ENCODE measurements at regions not wholly inside any gene's neighbourhood (a gene's known extent, or its start where the extent isn't known, plus 50 kb on each side); places are given as distances from the start of the nearest gene placed in this dataset.

DNA sequence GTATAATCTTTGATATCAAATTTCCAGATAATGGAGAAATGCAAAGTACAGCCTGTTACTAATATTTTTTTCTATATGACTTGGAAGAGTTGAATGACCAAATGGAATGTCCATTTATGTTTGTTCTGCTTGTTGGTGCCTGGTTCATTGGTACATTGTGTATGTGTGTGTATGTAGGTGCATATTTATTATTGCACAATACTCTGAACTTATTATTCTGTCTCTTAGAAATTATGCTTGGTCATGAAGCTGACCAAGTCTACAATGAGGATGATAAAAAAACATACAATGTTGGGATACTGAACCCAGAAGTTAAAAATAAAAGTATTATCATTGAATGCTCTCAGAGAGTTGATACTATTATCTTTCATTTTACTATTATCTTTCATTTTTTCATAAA lies 706.3 kb downstream of the KCTD16 start:
- no peaks in the 10 kb centered on the region for H3K36me3 ChIP-seq
- no peaks in the 10 kb centered on the region for H3K9me3 ChIP-seq (ENCODE audit: low read depth)
- H3K27me3 ChIP-seq: no peaks in the 10 kb centered on the region
- TF ChIP-seq, protein P1, sequence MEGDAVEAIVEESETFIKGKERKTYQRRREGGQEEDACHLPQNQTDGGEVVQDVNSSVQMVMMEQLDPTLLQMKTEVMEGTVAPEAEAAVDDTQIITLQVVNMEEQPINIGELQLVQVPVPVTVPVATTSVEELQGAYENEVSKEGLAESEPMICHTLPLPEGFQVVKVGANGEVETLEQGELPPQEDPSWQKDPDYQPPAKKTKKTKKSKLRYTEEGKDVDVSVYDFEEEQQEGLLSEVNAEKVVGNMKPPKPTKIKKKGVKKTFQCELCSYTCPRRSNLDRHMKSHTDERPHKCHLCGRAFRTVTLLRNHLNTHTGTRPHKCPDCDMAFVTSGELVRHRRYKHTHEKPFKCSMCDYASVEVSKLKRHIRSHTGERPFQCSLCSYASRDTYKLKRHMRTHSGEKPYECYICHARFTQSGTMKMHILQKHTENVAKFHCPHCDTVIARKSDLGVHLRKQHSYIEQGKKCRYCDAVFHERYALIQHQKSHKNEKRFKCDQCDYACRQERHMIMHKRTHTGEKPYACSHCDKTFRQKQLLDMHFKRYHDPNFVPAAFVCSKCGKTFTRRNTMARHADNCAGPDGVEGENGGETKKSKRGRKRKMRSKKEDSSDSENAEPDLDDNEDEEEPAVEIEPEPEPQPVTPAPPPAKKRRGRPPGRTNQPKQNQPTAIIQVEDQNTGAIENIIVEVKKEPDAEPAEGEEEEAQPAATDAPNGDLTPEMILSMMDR (IDR thresholded peaks at IDR 0.05; ENCODE audit: low read depth, low read length): no peak
- no peak overlapping the region for H3K4me3 ChIP-seq
- H3K27ac ChIP-seq: no peak overlapping the region
- H3K4me1 ChIP-seq (ENCODE audit: low read depth): no peaks in the 10 kb centered on the region
- no peak for DNase-seq (ENCODE audit: low read depth in 1 of 2, low spot score in 1 of 2)

DNA sequence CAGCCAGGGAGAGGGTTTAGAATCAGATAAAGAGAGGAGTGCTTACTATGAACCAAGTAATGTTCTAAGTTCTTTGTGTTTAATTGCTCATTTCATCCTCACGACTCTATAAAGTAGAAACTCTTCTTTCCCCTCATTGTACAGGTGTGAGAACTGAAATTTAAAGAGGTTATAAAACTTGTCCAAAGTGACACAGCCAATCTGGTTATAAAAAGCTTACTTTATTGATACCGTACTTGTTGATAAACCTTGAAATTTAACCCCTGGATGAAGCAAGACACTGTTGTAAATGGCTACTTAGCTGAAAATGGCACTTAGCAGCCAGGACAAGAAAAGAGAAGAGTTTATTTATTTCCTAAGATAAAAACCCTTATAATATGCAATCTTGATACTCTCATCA lies 702.4 kb downstream of the KCTD16 start:
- no peaks in the 10 kb centered on the region for H3K4me1 ChIP-seq (ENCODE audit: low read depth)

GRCh38 chr5:144864118-144864517 lies 693.4 kb downstream of the KCTD16 start:
- Histone ChIP-seq H3K27ac (no peak overlapping the region), H3K36me3 (no peaks in the 10 kb centered on the region), H3K4me1 (ENCODE audit: low read depth) (no peaks in the 10 kb centered on the region), H3K27me3 (no peaks in the 10 kb centered on the region), H3K4me3 (no peak overlapping the region), H3K9me3 (ENCODE audit: low read depth) (no peaks in the 10 kb centered on the region)
- TF ChIP-seq, protein P1 (IDR thresholded peaks at IDR 0.05; ENCODE audit: low read depth, low read length): no peak
- DNase-seq (ENCODE audit: low read depth in 1 of 2, low spot score in 1 of 2): no peak

More for the DNA sequence above, 702.4 kb downstream of the KCTD16 start:
- Histone ChIP-seq H3K27me3 (no peaks in the 10 kb centered on the region), H3K27ac (no peak overlapping the region), H3K36me3 (no peaks in the 10 kb centered on the region), H3K9me3 (ENCODE audit: low read depth) (no peaks in the 10 kb centered on the region), H3K4me3 (no peak overlapping the region)
- DNase-seq (ENCODE audit: low read depth in 1 of 2, low spot score in 1 of 2): no peak
- TF ChIP-seq, protein P1 (IDR thresholded peaks at IDR 0.05; ENCODE audit: low read depth, low read length): no peak

DNA sequence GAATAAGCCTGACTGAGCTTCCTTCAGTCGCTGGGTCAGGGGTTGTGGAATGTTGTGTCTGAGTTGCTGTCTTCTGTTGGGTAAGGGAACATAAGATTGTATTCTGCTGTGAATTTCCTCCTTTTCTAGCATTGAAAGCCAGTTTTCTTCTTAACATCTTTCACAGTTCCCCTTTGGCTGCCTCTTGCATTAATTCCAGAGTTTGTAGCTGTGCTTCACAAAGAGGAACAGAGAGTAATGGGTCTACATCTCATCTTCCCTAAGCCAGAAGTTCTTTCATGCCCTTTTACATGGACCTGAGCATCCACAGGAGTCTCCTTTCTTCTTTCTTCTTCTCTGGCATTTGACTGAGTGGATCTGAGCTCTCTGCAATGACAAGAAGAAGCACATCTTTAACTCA lies 686.8 kb downstream of the KCTD16 start:
- H3K4me1 ChIP-seq (ENCODE audit: low read depth): no peaks in the 10 kb centered on the region
- TF ChIP-seq, protein P1 (IDR thresholded peaks at IDR 0.05; ENCODE audit: low read depth, low read length): no peak
- no peak for DNase-seq (ENCODE audit: low read depth in 1 of 2, low spot score in 1 of 2)
- no peak overlapping the region for H3K4me3 ChIP-seq
- no peaks in the 10 kb centered on the region for H3K36me3 ChIP-seq
- H3K27ac ChIP-seq: no peak overlapping the region
- H3K27me3 ChIP-seq: no peaks in the 10 kb centered on the region
- H3K9me3 ChIP-seq (ENCODE audit: low read depth): no peaks in the 10 kb centered on the region

GRCh38 chr5:144844086-144844485 lies 673.4 kb downstream of the KCTD16 start:
- DNase-seq (ENCODE audit: low read depth in 1 of 2, low spot score in 1 of 2): no peak
- no peak overlapping the region for H3K27ac ChIP-seq
- TF ChIP-seq, protein P1 (IDR thresholded peaks at IDR 0.05; ENCODE audit: low read depth, low read length): no peak
- H3K9me3 ChIP-seq (ENCODE audit: low read depth): no peaks in the 10 kb centered on the region
- no peaks in the 10 kb centered on the region for H3K36me3 ChIP-seq
- no peaks in the 10 kb centered on the region for H3K27me3 ChIP-seq
- no peak overlapping the region for H3K4me3 ChIP-seq
- no peaks in the 10 kb centered on the region for H3K4me1 ChIP-seq (ENCODE audit: low read depth)

DNA sequence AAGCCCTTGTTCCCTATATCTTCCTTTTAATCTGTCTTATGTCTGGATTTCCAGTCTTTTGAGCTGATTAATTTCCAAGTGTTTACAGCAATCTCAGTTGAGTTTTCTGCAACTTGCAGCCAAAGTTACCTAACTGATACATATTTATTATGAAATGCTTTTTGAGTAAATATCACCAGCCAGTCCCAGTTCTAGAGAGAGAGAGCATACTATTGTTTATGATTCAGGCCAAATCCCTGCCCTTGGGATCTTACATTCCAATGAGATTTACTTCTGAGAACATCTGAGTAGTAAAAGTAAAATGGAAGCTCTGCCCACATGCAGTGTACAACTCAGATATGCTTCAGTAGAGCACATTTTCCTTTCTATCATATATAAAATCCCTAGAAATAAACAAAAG lies 661.7 kb downstream of the KCTD16 start:
- Histone ChIP-seq H3K4me3 (no peak overlapping the region), H3K9me3 (ENCODE audit: low read depth) (no peaks in the 10 kb centered on the region), H3K27me3 (no peaks in the 10 kb centered on the region), H3K36me3 (no peaks in the 10 kb centered on the region), H3K27ac (no peak overlapping the region), H3K4me1 (ENCODE audit: low read depth) (no peaks in the 10 kb centered on the region)
- no peak for DNase-seq (ENCODE audit: low read depth in 1 of 2, low spot score in 1 of 2)
- TF ChIP-seq, protein P1 (IDR thresholded peaks at IDR 0.05; ENCODE audit: low read depth, low read length): no peak

Measured in cardiac muscle cell (in vitro differentiated cells and primary cell).